ENCODE measurements at regions not wholly inside any gene's neighbourhood (a gene's known extent, or its start where the extent isn't known, plus 50 kb on each side); places are given as distances from the start of the nearest gene placed in this dataset.

DNA sequence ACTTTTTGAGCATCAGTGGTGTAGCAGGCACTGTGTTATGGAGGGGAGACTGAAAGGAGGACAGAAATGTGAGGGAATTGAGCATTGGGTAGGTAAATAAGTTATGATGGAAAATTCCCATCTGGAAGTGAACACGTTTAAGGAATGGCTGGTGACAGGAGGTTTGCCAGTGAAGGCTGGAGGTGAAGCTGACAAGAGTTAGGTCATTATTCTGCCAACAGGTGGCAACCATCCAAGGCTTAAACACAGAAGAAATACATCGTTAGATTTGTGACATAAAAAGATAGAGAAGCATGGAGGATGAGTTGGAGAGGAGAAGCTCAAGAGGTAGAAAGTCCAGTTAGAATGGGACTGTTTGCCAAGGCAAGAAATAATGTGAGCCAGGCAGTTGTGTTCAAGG, 455.3 kb upstream of the SGCD start:
- Histone ChIP-seq H3K27me3 (ENCODE audit: control insufficient read depth, insufficient read depth, low read length) (no peaks in the 10 kb centered on the region), H3K9ac (ENCODE audit: low read depth, low read length) (no peak overlapping the region), H2AK5ac (ENCODE audit: low read depth, low read length) (no peak overlapping the region), H4K91ac (ENCODE audit: insufficient read depth, low read depth, low read length) (no peak overlapping the region), H3K18ac (ENCODE audit: low read depth, low read length) (no peak overlapping the region), H3K27ac (ENCODE audit: insufficient read depth, low read length) (no peak overlapping the region), H3K56ac (ENCODE audit: extremely low read depth, insufficient read depth, low read length) (no peak overlapping the region), H4K5ac (ENCODE audit: low read depth, low read length) (no peak overlapping the region), H2BK5ac (ENCODE audit: low read depth, low read length, poor library complexity, severe bottlenecking) (no peak overlapping the region), H3K36me3 (ENCODE audit: control insufficient read depth, insufficient read depth, low read length) (no peaks in the 10 kb centered on the region), H2BK15ac (ENCODE audit: low read depth, low read length) (no peak overlapping the region), H3K4me2 (ENCODE audit: low read depth, low read length) (no peak overlapping the region), H3K4me3 (ENCODE audit: insufficient read depth, low read depth, low read length) (no peak overlapping the region), H4K8ac (ENCODE audit: low read depth in 2 of 2, low read length in 2 of 2) (no peak overlapping the region), H2AK9ac (replicated peaks; ENCODE audit: low read depth, low read length, poor library complexity) (no peak overlapping the region), H2AFZ (replicated peaks; ENCODE audit: low read length, poor library complexity) (no peak overlapping the region), H3K79me1 (ENCODE audit: low read depth in 1 of 2, low read length in 2 of 2) (no peaks in the 10 kb centered on the region), H2BK120ac (ENCODE audit: low read depth, low read length) (no peak overlapping the region), H3K4ac (ENCODE audit: low read depth, low read length) (no peak overlapping the region), H4K20me1 (ENCODE audit: insufficient read depth, low read length) (no peaks in the 10 kb centered on the region), H3K4me1 (ENCODE audit: control insufficient read depth, insufficient read depth, low read length) (no peaks in the 10 kb centered on the region), H2BK20ac (ENCODE audit: low read depth, low read length) (no peak overlapping the region), H3K14ac (replicated peaks; ENCODE audit: low read depth, low read length) (no peak overlapping the region), H3K9me3 (ENCODE audit: control insufficient read depth, insufficient read depth, low read length) (no peaks in the 10 kb centered on the region), H3K23ac (ENCODE audit: low read depth, low read length) (no peak overlapping the region), H3K9me1 (ENCODE audit: insufficient read depth, low read length) (no peaks in the 10 kb centered on the region)
- TF ChIP-seq MAFK (IDR thresholded peaks at IDR 0.05; ENCODE audit: low read depth, low read length) (no peak), SMC3 (IDR thresholded peaks at IDR 0.05; ENCODE audit: low read depth, low read length) (no peak), MXI1 (IDR thresholded peaks at IDR 0.05; ENCODE audit: borderline replicate concordance, low read depth, low read length) (no peak), RAD21 (IDR thresholded peaks at IDR 0.05; ENCODE audit: low read length) (no peak), POLR2A (IDR thresholded peaks at IDR 0.05; ENCODE audit: low read depth, low read length) (no peak), RCOR1 (IDR thresholded peaks at IDR 0.05; ENCODE audit: insufficient replicate concordance, low read length) (no peak), RFX5 (IDR thresholded peaks at IDR 0.05; ENCODE audit: low read depth, low read length) (no peak), NFE2L2 (IDR thresholded peaks at IDR 0.05; ENCODE audit: low read depth, low read length) (no peak), BHLHE40 (IDR thresholded peaks at IDR 0.05; ENCODE audit: low read depth, low read length) (no peak), FOS (IDR thresholded peaks at IDR 0.05; ENCODE audit: low read depth, low read length) (no peak), MAZ (IDR thresholded peaks at IDR 0.05; ENCODE audit: borderline replicate concordance, low read depth, low read length) (no peak), CEBPB (IDR thresholded peaks at IDR 0.05; ENCODE audit: low read depth, low read length) (no peak)
- TF ChIP-seq, protein P1, sequence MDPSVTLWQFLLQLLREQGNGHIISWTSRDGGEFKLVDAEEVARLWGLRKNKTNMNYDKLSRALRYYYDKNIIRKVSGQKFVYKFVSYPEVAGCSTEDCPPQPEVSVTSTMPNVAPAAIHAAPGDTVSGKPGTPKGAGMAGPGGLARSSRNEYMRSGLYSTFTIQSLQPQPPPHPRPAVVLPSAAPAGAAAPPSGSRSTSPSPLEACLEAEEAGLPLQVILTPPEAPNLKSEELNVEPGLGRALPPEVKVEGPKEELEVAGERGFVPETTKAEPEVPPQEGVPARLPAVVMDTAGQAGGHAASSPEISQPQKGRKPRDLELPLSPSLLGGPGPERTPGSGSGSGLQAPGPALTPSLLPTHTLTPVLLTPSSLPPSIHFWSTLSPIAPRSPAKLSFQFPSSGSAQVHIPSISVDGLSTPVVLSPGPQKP (IDR thresholded peaks at IDR 0.05; ENCODE audit: borderline replicate concordance, low read depth, low read length): no peak
- TF ChIP-seq, protein P2, sequence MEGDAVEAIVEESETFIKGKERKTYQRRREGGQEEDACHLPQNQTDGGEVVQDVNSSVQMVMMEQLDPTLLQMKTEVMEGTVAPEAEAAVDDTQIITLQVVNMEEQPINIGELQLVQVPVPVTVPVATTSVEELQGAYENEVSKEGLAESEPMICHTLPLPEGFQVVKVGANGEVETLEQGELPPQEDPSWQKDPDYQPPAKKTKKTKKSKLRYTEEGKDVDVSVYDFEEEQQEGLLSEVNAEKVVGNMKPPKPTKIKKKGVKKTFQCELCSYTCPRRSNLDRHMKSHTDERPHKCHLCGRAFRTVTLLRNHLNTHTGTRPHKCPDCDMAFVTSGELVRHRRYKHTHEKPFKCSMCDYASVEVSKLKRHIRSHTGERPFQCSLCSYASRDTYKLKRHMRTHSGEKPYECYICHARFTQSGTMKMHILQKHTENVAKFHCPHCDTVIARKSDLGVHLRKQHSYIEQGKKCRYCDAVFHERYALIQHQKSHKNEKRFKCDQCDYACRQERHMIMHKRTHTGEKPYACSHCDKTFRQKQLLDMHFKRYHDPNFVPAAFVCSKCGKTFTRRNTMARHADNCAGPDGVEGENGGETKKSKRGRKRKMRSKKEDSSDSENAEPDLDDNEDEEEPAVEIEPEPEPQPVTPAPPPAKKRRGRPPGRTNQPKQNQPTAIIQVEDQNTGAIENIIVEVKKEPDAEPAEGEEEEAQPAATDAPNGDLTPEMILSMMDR (conservative IDR thresholded peaks at IDR 0.05; ENCODE audit: low read depth, low read length): no peak
- TF ChIP-seq, protein P3, sequence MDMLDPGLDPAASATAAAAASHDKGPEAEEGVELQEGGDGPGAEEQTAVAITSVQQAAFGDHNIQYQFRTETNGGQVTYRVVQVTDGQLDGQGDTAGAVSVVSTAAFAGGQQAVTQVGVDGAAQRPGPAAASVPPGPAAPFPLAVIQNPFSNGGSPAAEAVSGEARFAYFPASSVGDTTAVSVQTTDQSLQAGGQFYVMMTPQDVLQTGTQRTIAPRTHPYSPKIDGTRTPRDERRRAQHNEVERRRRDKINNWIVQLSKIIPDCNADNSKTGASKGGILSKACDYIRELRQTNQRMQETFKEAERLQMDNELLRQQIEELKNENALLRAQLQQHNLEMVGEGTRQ (IDR thresholded peaks at IDR 0.05; ENCODE audit: low read depth, low read length): no peak
- no TSS peak for BruUV-seq (replicated peaks)
- no peak for DNase-seq
- ChIA-PET CTCF (interaction anchor here (1.4 kb wide), 1 partner anchor 17 kb away, joined by 3 read pairs; no protein-coding TSS in a partner anchor), POLR2A (ENCODE audit: unreplicated experiment) (no interaction called here)
- in situ Hi-C loops (cut with MboI; ENCODE audit: low sequenced_read_pairs): no loop called here
- 20% methylated on average over 2 of the region's 2 CpGs; no CpG with 5 or more reads in 1 of the 2 experiments for WGBS, 2 experiments (ENCODE audit: extremely low coverage in 2 of 2, insufficient read length in 1 of 2)
- intact Hi-C loops (cut with micrococcal nuclease): no loop called here
- dilution Hi-C loops (cut with HindIII; ENCODE audit: low sequenced_read_pairs, unreplicated experiment): no loop called here
- ATAC-seq (ENCODE audit: low read depth): no peak
